OCI-LY1 (cell line): ENCODE measurements at regions not wholly inside any gene's neighbourhood (a gene's known extent, or its start where the extent isn't known, plus 50 kb on each side); places are given as distances from the start of the nearest gene placed in this dataset.

Source experiments
- EZH2 ChIP-seq: fragments of 200-600 bp; sonication (generic), shearing (Covaris generic); IDR thresholded peaks from 2 replicates; pipeline ENCODE4 v1.8.0; 2017; ENCODE audit warnings: borderline replicate concordance, mixed run types, mild to moderate bottlenecking, antibody characterized with exemption, low read length, moderate library complexity, mixed read lengths
- TF ChIP-seq, protein P1 (sequence below): fragments of 200-600 bp; sonication (generic), shearing (Covaris generic); IDR thresholded peaks from 2 replicates; pipeline ENCODE4 v1.5.1; 2017; ENCODE audit warnings: mild to moderate bottlenecking, antibody characterized with exemption, low read length, moderate library complexity, mixed read lengths

DNA sequence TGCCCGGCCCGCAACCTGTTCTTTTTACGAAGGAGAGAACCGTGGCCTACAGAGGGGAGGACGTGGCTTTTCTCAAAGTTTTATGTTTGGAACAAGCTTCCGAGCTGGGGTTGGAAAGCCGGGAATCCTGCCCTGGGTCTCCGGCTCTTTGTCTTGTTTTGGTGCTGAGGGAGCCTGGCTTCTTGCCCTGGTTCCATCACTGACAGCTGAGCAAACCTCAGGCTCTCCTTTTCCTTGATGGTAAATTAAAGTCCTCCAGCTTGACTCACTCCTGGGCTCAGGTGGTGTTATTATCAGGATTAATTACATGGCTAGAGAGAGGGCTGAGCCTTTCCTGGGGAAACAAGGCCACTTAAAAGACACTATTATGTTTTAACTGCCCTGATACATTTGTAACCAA, 289.5 kb upstream of the RGMA start:
- TF ChIP-seq, protein P1, sequence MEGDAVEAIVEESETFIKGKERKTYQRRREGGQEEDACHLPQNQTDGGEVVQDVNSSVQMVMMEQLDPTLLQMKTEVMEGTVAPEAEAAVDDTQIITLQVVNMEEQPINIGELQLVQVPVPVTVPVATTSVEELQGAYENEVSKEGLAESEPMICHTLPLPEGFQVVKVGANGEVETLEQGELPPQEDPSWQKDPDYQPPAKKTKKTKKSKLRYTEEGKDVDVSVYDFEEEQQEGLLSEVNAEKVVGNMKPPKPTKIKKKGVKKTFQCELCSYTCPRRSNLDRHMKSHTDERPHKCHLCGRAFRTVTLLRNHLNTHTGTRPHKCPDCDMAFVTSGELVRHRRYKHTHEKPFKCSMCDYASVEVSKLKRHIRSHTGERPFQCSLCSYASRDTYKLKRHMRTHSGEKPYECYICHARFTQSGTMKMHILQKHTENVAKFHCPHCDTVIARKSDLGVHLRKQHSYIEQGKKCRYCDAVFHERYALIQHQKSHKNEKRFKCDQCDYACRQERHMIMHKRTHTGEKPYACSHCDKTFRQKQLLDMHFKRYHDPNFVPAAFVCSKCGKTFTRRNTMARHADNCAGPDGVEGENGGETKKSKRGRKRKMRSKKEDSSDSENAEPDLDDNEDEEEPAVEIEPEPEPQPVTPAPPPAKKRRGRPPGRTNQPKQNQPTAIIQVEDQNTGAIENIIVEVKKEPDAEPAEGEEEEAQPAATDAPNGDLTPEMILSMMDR: no peak
- no peak for TF ChIP-seq EZH2
